GM13976 (cell line): ENCODE measurements at regions not wholly inside any gene's neighbourhood (a gene's known extent, or its start where the extent isn't known, plus 50 kb on each side); places are given as distances from the start of the nearest gene placed in this dataset.

Source experiments
- DNase-seq: peaks from one replicate; pipeline ENCODE4 v3.0.0; 2012; ENCODE audit warnings: low spot score
- CTCF ChIP-seq: IDR thresholded peaks from 2 replicates; pipeline ENCODE4 v1.5.1; 2012; ENCODE audit warnings: borderline replicate concordance, mild to moderate bottlenecking; ENCODE audit not compliant: insufficient read depth; ENCODE audit errors: extremely low read depth, missing control alignments, control extremely low read depth
- in situ Hi-C: fragments of 300-500 bp; cut with MboI; formaldehyde crosslinking; loops from one replicate; pipeline ENCODE4 v1.12.0; 2022; ENCODE audit warnings: low sequenced_read_pairs, mixed read lengths, inconsistent platforms; ENCODE audit not compliant: unreplicated experiment

GRCh38 chr14:58875613-58876012 lies 237.9 kb downstream of the DACT1 start:
- in situ Hi-C loops = no loop called here
- no peak for TF ChIP-seq CTCF
- DNase-seq = no peak

GRCh38 chr14:58876608-58877007 lies 238.8 kb downstream of the DACT1 start:
- in situ Hi-C loops = no loop called here
- no peak for DNase-seq

GRCh38 chr14:58878439-58879139 lies 240.8 kb downstream of the DACT1 start:
- in situ Hi-C loops = no loop called here
- DNase-seq = no peak
- TF ChIP-seq CTCF = no peak

More at GRCh38 chr14:58876608-58877007, 238.8 kb downstream of the DACT1 start:
- no peak for TF ChIP-seq CTCF

- no peak for TF ChIP-seq CTCF
- no peak for DNase-seq
- in situ Hi-C loops = no loop called here
These were observed 243.7 kb downstream of the DACT1 start for GRCh38 chr14:58881433-58881832.

GRCh38 chr14:58882577-58883018 lies 244.8 kb downstream of the DACT1 start:
- TF ChIP-seq CTCF = no peak
- no peak for DNase-seq
- in situ Hi-C loops = no loop called here

- in situ Hi-C loops = no loop called here
- DNase-seq = no peak
- peak; percentile 14 for TF ChIP-seq CTCF
These were observed 246.7 kb downstream of the DACT1 start for GRCh38 chr14:58884442-58884841.
